CD14-positive monocyte (primary cell): ENCODE measurements at regions not wholly inside any gene's neighbourhood (a gene's known extent, or its start where the extent isn't known, plus 50 kb on each side); places are given as distances from the start of the nearest gene placed in this dataset.

Experiments used
- DNase-seq, 3 donors: peaks; one replicate each; pipeline ENCODE4 v3.0.0-alpha.2; 2011 to 2022
- H2AFZ ChIP-seq: 2 replicates; pipeline ENCODE4 v1.6.0; 2012; ENCODE audit warnings: mild to moderate bottlenecking, low read depth, low read length, inconsistent platforms; ENCODE audit not compliant: insufficient read depth, poor library complexity, severe bottlenecking
- H3K27ac ChIP-seq, 2 donors: 1 replicate in 1 of 2; 2 replicates in 1 of 2; pipeline ENCODE4 v1.5.1; 2012 to 2013; ENCODE audit warnings: low read length in 2 of 2, control low read depth in 1 of 2, inconsistent platforms in 1 of 2, low read depth in 1 of 2, mild to moderate bottlenecking in 1 of 2
- H3K27me3 ChIP-seq, 2 donors: one replicate each; pipeline versions ENCODE4 v1.6.0 to v1.6.1; 2011 to 2013; ENCODE audit warnings: low read length in 2 of 2; ENCODE audit not compliant: control insufficient read depth in 2 of 2, insufficient read depth in 2 of 2
- H3K36me3 ChIP-seq, 2 donors: replicated peaks in 1 of 2; 1 replicate in 1 of 2; 2 replicates in 1 of 2; pipeline versions ENCODE4 v1.5.1 to v1.6.1; 2012 to 2013; ENCODE audit warnings: low read length in 2 of 2, control low read depth in 1 of 2, inconsistent platforms in 1 of 2, mild to moderate bottlenecking in 1 of 2; ENCODE audit not compliant: insufficient read depth in 2 of 2, control insufficient read depth in 1 of 2
- H3K4me1 ChIP-seq, 2 donors: 1 replicate in 1 of 2; 2 replicates in 1 of 2; pipeline versions ENCODE4 v1.5.1 to v1.6.1; 2012 to 2013; ENCODE audit warnings: low read length in 2 of 2, control low read depth in 1 of 2, inconsistent platforms in 1 of 2, mild to moderate bottlenecking in 1 of 2, moderate library complexity in 1 of 2; ENCODE audit not compliant: insufficient read depth in 2 of 2, control insufficient read depth in 1 of 2
- H3K4me2 ChIP-seq: replicated peaks from 2 replicates; pipeline ENCODE3; 2012; ENCODE audit warnings: low read length, moderate library complexity, mild to moderate bottlenecking; ENCODE audit not compliant: poor library complexity, severe bottlenecking; ENCODE audit errors: extremely low read depth
- H3K4me3 ChIP-seq, 3 experiments: fragments of 200-600 bp in 1 of 3; sonication (generic) in 1 of 3; replicated peaks in 1 of 3; 1 replicate in 2 of 3; 2 replicates in 1 of 3; pipeline ENCODE4 v1.5.1; 2011 to 2013; ENCODE audit warnings: low read length in 3 of 3, mild to moderate bottlenecking in 3 of 3, control low read depth in 2 of 3, low read depth in 2 of 3, inconsistent platforms in 1 of 3, moderate library complexity in 1 of 3
- H3K79me2 ChIP-seq: 2 replicates; pipeline ENCODE4 v1.6.0; 2012; ENCODE audit warnings: mild to moderate bottlenecking, control low read depth, inconsistent platforms, low read length, moderate library complexity; ENCODE audit not compliant: insufficient read depth
- H3K9ac ChIP-seq: 2 replicates; pipeline ENCODE4 v1.6.0; 2017; ENCODE audit warnings: low read length, mild to moderate bottlenecking; ENCODE audit not compliant: insufficient read depth, poor library complexity, severe bottlenecking
- H3K9me3 ChIP-seq, 2 donors: replicated peaks in 1 of 2; 1 replicate in 1 of 2; 2 replicates in 1 of 2; pipeline versions ENCODE4 v1.5.1 to v1.6.1; 2012 to 2013; ENCODE audit warnings: low read length in 2 of 2, control low read depth in 1 of 2; ENCODE audit not compliant: control insufficient read depth in 1 of 2, insufficient read depth in 1 of 2
- H4K20me1 ChIP-seq: 2 replicates; pipeline ENCODE4 v1.6.0; 2012; ENCODE audit warnings: mild to moderate bottlenecking, low read length, control low read depth, moderate library complexity; ENCODE audit not compliant: insufficient read depth
- H3K27ac Mint-ChIP-seq, 7 donors: one replicate each; pipeline ENCODE4 v1.8.0; 2020; ENCODE audit warnings: mild to moderate bottlenecking in 7 of 7, mixed read lengths in 7 of 7, moderate library complexity in 6 of 7, inconsistent platforms in 2 of 7
- H3K27me3 Mint-ChIP-seq, 3 donors: one replicate each; pipeline ENCODE4 v1.8.0; 2021 to 2022; ENCODE audit warnings: low read depth in 3 of 3, mild to moderate bottlenecking in 3 of 3, mixed read lengths in 3 of 3, moderate library complexity in 3 of 3, inconsistent platforms in 1 of 3
- H3K36me3 Mint-ChIP-seq, 2 donors: one replicate each; pipeline ENCODE4 v1.8.0; 2020; ENCODE audit warnings: mixed read lengths in 2 of 2, inconsistent platforms in 1 of 2, mild to moderate bottlenecking in 1 of 2
- H3K4me1 Mint-ChIP-seq: one replicate; pipeline ENCODE4 v1.8.0; 2020; ENCODE audit warnings: mild to moderate bottlenecking, mixed read lengths
- H3K4me3 Mint-ChIP-seq, 2 donors: one replicate each; pipeline ENCODE4 v1.8.0; 2020; ENCODE audit warnings: mild to moderate bottlenecking in 2 of 2, mixed read lengths in 2 of 2, moderate library complexity in 1 of 2
- H3K9me3 Mint-ChIP-seq, 7 donors: one replicate each; pipeline ENCODE4 v1.8.0; 2020 to 2022; ENCODE audit warnings: mixed read lengths in 7 of 7, mild to moderate bottlenecking in 6 of 7, moderate library complexity in 6 of 7, inconsistent platforms in 2 of 7
- WGBS: methylation state at CpG from one replicate; pipeline ENCODE4 v1.1.5; 2013; ENCODE audit warnings: missing lambda C conversion rate; ENCODE audit not compliant: insufficient coverage; 5-methylcytosine and 5-hydroxymethylcytosine counted together
- intact Hi-C, 2 donors: fragments of 100-400 bp; cut with micrococcal nuclease; formaldehyde crosslinking; loops; one replicate each; pipeline versions ENCODE4 v1.15.0 to v1.15.1; 2023
- TF ChIP-seq, protein P1 (sequence below): fragments of 200-600 bp; IDR thresholded peaks from one replicate; pipeline ENCODE4 v1.8.0; 2022; ENCODE audit warnings: antibody characterized with exemption, mild to moderate bottlenecking

DNA sequence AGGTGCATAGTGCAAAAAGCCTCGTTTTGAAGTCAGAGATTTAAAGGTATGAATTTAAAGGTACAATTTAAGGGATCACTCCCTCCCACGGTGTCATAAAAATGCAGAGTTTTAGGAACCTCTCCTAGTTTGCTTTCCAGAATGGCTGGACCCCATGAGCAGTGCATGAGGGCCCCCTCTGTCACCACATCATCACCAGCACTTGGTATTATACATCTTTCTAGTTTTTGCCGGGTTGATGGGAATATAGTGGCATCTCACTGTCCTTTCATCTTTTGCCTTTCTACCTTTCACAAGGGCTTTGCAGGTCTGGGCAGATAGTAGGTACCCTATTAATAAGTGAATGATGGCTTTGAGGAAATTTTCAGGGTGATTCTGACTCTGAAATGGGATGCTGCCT lies 103.6 kb upstream of the AGBL1 start:
- Histone ChIP-seq H3K4me3 (no peak overlapping the region), H2AFZ (no peak overlapping the region), H3K27ac (no peak overlapping the region), H3K27me3 (no peaks in the 10 kb centered on the region), H3K4me1 (no peaks in the 10 kb centered on the region), H3K4me2 (no peak overlapping the region), H4K20me1 (no peaks in the 10 kb centered on the region), H3K36me3 (no peaks in the 10 kb centered on the region), H3K79me2 (no peaks in the 10 kb centered on the region), H3K9me3 (peaks cover 7 to 8% of the 10 kb centered on the region in 2 donors), H3K9ac (no peak overlapping the region)
- no peaks in the 10 kb centered on the region for H3K4me1 Mint-ChIP-seq
- TF ChIP-seq, protein P1, sequence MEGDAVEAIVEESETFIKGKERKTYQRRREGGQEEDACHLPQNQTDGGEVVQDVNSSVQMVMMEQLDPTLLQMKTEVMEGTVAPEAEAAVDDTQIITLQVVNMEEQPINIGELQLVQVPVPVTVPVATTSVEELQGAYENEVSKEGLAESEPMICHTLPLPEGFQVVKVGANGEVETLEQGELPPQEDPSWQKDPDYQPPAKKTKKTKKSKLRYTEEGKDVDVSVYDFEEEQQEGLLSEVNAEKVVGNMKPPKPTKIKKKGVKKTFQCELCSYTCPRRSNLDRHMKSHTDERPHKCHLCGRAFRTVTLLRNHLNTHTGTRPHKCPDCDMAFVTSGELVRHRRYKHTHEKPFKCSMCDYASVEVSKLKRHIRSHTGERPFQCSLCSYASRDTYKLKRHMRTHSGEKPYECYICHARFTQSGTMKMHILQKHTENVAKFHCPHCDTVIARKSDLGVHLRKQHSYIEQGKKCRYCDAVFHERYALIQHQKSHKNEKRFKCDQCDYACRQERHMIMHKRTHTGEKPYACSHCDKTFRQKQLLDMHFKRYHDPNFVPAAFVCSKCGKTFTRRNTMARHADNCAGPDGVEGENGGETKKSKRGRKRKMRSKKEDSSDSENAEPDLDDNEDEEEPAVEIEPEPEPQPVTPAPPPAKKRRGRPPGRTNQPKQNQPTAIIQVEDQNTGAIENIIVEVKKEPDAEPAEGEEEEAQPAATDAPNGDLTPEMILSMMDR = no peak
- no peaks in the 10 kb centered on the region for H3K36me3 Mint-ChIP-seq
- no CpG with 5 or more reads among the region's 3 CpGs for WGBS
- H3K9me3 Mint-ChIP-seq = peaks cover 4 to 24% (median 11%) of the 10 kb centered on the region in 7 donors
- intact Hi-C loops = no loop called here
- no peak overlapping the region for H3K27ac Mint-ChIP-seq
- no peak for DNase-seq
- peaks cover 0 to 3% (median 1%) of the 10 kb centered on the region in 3 donors for H3K27me3 Mint-ChIP-seq
- no peak overlapping the region for H3K4me3 Mint-ChIP-seq

- no peaks in the 10 kb centered on the region for H3K4me1 Mint-ChIP-seq
- no peak for DNase-seq
- no peak overlapping the region for H3K27ac Mint-ChIP-seq
- Histone ChIP-seq H3K9ac (no peak overlapping the region), H4K20me1 (no peaks in the 10 kb centered on the region), H3K4me3 (no peak overlapping the region), H3K79me2 (no peaks in the 10 kb centered on the region), H3K4me2 (no peak overlapping the region), H3K27me3 (no peaks in the 10 kb centered on the region), H3K4me1 (no peaks in the 10 kb centered on the region), H2AFZ (no peak overlapping the region), H3K27ac (no peak overlapping the region), H3K9me3 (peaks cover 7 to 8% of the 10 kb centered on the region in 2 donors), H3K36me3 (no peaks in the 10 kb centered on the region)
- H3K4me3 Mint-ChIP-seq = no peak overlapping the region
- H3K9me3 Mint-ChIP-seq = peaks cover 4 to 26% (median 11%) of the 10 kb centered on the region in 7 donors
- intact Hi-C loops = no loop called here
- WGBS = no CpG with 5 or more reads among the region's 3 CpGs
- H3K27me3 Mint-ChIP-seq = peaks cover 0 to 3% (median 0%) of the 10 kb centered on the region in 3 donors
- no peaks in the 10 kb centered on the region for H3K36me3 Mint-ChIP-seq
- TF ChIP-seq, protein P1 = no peak
Observed at GRCh38 chr15:85976986-85977385, 102.7 kb upstream of the AGBL1 start.
